H9 (cell line): ENCODE measurements at regions not wholly inside any gene's neighbourhood (a gene's known extent, or its start where the extent isn't known, plus 50 kb on each side); places are given as distances from the start of the nearest gene placed in this dataset.

Experiments used
- DNase-seq: peaks from one replicate; pipeline ENCODE4 v3.0.0-alpha.2; 2017
- H2AFZ ChIP-seq: one replicate; pipeline ENCODE4 v1.6.1; 2013; ENCODE audit warnings: mild to moderate bottlenecking, low read length, control low read depth, moderate library complexity
- H2AK5ac ChIP-seq: 2 replicates; pipeline ENCODE4 v1.6.1; 2013; ENCODE audit warnings: low read length, control low read depth, mixed read lengths; ENCODE audit not compliant: insufficient read length
- H2BK120ac ChIP-seq: one replicate; pipeline ENCODE4 v1.6.1; 2013; ENCODE audit warnings: low read depth, mild to moderate bottlenecking, low read length, control low read depth, inconsistent platforms; ENCODE audit not compliant: poor library complexity, severe bottlenecking
- H2BK12ac ChIP-seq: 2 replicates; pipeline ENCODE4 v1.6.1; 2013; ENCODE audit warnings: low read length, control low read depth, mixed read lengths, low read depth; ENCODE audit not compliant: insufficient read length
- H2BK15ac ChIP-seq: 2 replicates; pipeline ENCODE4 v1.6.1; 2013; ENCODE audit warnings: low read depth, low read length, control low read depth
- H2BK20ac ChIP-seq: one replicate; pipeline ENCODE4 v1.6.1; 2013; ENCODE audit warnings: low read depth, mild to moderate bottlenecking, low read length, control low read depth, inconsistent platforms; ENCODE audit not compliant: poor library complexity, severe bottlenecking
- H2BK5ac ChIP-seq: 2 replicates; pipeline ENCODE4 v1.6.1; 2013; ENCODE audit warnings: low read length, control low read depth, mixed read lengths; ENCODE audit not compliant: insufficient read length
- H3K14ac ChIP-seq: 2 replicates; pipeline ENCODE4 v1.6.1; 2013; ENCODE audit warnings: low read length, control low read depth; ENCODE audit not compliant: insufficient read depth
- H3K18ac ChIP-seq: 2 replicates; pipeline ENCODE4 v1.6.1; 2013; ENCODE audit warnings: low read depth, mild to moderate bottlenecking, mixed read lengths, low read length, control low read depth; ENCODE audit not compliant: insufficient read length
- H3K23ac ChIP-seq: 2 replicates; pipeline ENCODE4 v1.6.1; 2013; ENCODE audit warnings: low read length, control low read depth, mixed read lengths, low read depth; ENCODE audit not compliant: insufficient read length
- H3K23me2 ChIP-seq: 2 replicates; pipeline ENCODE4 v1.6.1; 2013; ENCODE audit warnings: low read depth, mild to moderate bottlenecking, mixed read lengths, low read length, control low read depth; ENCODE audit not compliant: insufficient read length, poor library complexity, severe bottlenecking
- H3K27ac ChIP-seq: 2 replicates; pipeline ENCODE4 v1.5.1; 2013; ENCODE audit warnings: low read length, control low read depth, mixed read lengths, low read depth; ENCODE audit not compliant: insufficient read length
- H3K27me3 ChIP-seq: 2 replicates; pipeline ENCODE4 v1.6.1; 2013; ENCODE audit warnings: low read length, control low read depth, inconsistent platforms; ENCODE audit not compliant: insufficient read depth
- H3K4ac ChIP-seq: 2 replicates; pipeline ENCODE4 v1.6.1; 2013; ENCODE audit warnings: low read depth, mild to moderate bottlenecking, control low read depth, inconsistent platforms, low read length, moderate library complexity
- H3K4me1 ChIP-seq: 2 replicates; pipeline ENCODE4 v1.6.1; 2013; ENCODE audit warnings: low read length, control low read depth, inconsistent platforms; ENCODE audit not compliant: insufficient read depth
- H3K4me2 ChIP-seq: 2 replicates; pipeline ENCODE4 v1.6.1; 2013; ENCODE audit warnings: low read length, control low read depth, mixed read lengths; ENCODE audit not compliant: insufficient read length, insufficient read depth
- H3K56ac ChIP-seq: 2 replicates; pipeline ENCODE4 v1.6.1; 2013; ENCODE audit warnings: low read depth, mild to moderate bottlenecking, mixed read lengths, low read length, control low read depth; ENCODE audit not compliant: insufficient read length
- H3K79me1 ChIP-seq: 2 replicates; pipeline ENCODE4 v1.6.1; 2013; ENCODE audit warnings: low read depth, mild to moderate bottlenecking, moderate library complexity, low read length, control low read depth, inconsistent platforms; ENCODE audit not compliant: insufficient read depth, poor library complexity, severe bottlenecking
- H3K79me2 ChIP-seq: 2 replicates; pipeline ENCODE4 v1.6.1; 2013; ENCODE audit warnings: low read length, control low read depth, inconsistent platforms; ENCODE audit not compliant: insufficient read depth
- H3K9ac ChIP-seq: 2 replicates; pipeline ENCODE4 v1.6.1; 2013; ENCODE audit warnings: low read length, control low read depth, mixed read lengths; ENCODE audit not compliant: insufficient read length; ENCODE audit errors: extremely low read depth
- H3K9me3 ChIP-seq: one replicate; pipeline ENCODE4 v1.6.1; 2013; ENCODE audit warnings: low read depth, low read length, inconsistent platforms; ENCODE audit not compliant: control insufficient read depth
- H3T11ph ChIP-seq: one replicate; pipeline ENCODE4 v1.6.1; 2013; ENCODE audit warnings: mild to moderate bottlenecking, low read length, control low read depth, inconsistent platforms
- H4K20me1 ChIP-seq: one replicate; pipeline ENCODE4 v1.6.1; 2013; ENCODE audit not compliant: control insufficient read depth, insufficient read length, insufficient read depth
- H4K5ac ChIP-seq: 2 replicates; pipeline ENCODE4 v1.6.1; 2013; ENCODE audit warnings: low read depth, mild to moderate bottlenecking, mixed read lengths, low read length, control low read depth; ENCODE audit not compliant: insufficient read length
- H4K8ac ChIP-seq: replicated peaks from 2 replicates; pipeline ENCODE4 v1.6.1; 2013; ENCODE audit warnings: low read length, control low read depth, mixed read lengths, low read depth; ENCODE audit not compliant: insufficient read length
- H4K91ac ChIP-seq: 2 replicates; pipeline ENCODE4 v1.6.1; 2013; ENCODE audit warnings: low read depth, mild to moderate bottlenecking, moderate library complexity, mixed read lengths, low read length, control low read depth; ENCODE audit not compliant: insufficient read length
- H3K27ac Mint-ChIP-seq, 3 experiments: 2 replicates in 2 of 3; 3 replicates in 1 of 3; pipeline ENCODE4 v1.8.0; 2020 to 2021; ENCODE audit warnings: mixed read lengths in 3 of 3, mild to moderate bottlenecking in 1 of 3, moderate library complexity in 1 of 3
- H3K27me3 Mint-ChIP-seq: 2 replicates; pipeline ENCODE4 v1.8.0; 2021; ENCODE audit warnings: low read depth, mild to moderate bottlenecking, moderate library complexity, mixed read lengths
- H3K36me3 Mint-ChIP-seq, 3 experiments: 2 replicates in 2 of 3; 3 replicates in 1 of 3; pipeline ENCODE4 v1.8.0; 2020 to 2021; ENCODE audit warnings: low read depth in 3 of 3, mixed read lengths in 3 of 3; ENCODE audit not compliant: insufficient read depth in 1 of 3
- H3K4me1 Mint-ChIP-seq, 2 experiments: 2 replicates each; pipeline ENCODE4 v1.8.0; 2020; ENCODE audit warnings: mixed read lengths in 2 of 2
- H3K4me3 Mint-ChIP-seq, 2 experiments: 2 replicates in 1 of 2; 3 replicates in 1 of 2; pipeline ENCODE4 v1.8.0; 2020 to 2021; ENCODE audit warnings: mild to moderate bottlenecking in 2 of 2, mixed read lengths in 2 of 2, moderate library complexity in 1 of 2
- H3K9me3 Mint-ChIP-seq, 2 experiments: 2 replicates in 1 of 2; 3 replicates in 1 of 2; pipeline ENCODE4 v1.8.0; 2020; ENCODE audit warnings: mild to moderate bottlenecking in 2 of 2, mixed read lengths in 2 of 2, moderate library complexity in 1 of 2
- WGBS: extraction: QIAGEN DNeasy Blood & Tissue Kit; methylation state at CpG from one replicate; pipeline ENCODE4 v1.1.7; 2013; ENCODE audit warnings: missing lambda C conversion rate, low lambda C conversion rate, mixed read lengths; ENCODE audit not compliant: insufficient read length; ENCODE audit errors: extremely low coverage; 5-methylcytosine and 5-hydroxymethylcytosine counted together
- TF ChIP-seq, protein P1 (sequence below): fragments of 200-600 bp; sonication (generic); conservative IDR thresholded peaks from 3 replicates; pipeline ENCODE4 v1.8.0; 2021; ENCODE audit warnings: antibody characterized with exemption, mild to moderate bottlenecking

DNA sequence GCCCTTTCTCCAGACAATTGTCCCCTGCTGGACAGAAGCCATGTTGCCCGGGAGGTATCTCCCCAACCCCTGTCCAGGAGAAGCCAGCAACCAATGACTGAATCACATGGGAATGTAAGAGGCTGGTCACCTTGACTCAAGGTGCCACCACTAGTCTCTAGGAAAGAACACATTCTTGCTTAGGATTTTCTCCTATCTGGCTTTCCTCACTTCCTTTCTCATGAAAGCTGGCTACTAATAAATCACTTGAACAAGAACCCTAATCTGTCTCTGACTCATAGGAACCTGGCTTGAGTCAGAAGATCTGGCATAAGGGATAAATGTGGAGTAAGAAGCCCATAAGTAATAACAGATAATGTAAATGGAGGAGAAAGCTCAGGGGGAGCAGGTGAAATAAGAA, 101.4 kb upstream of the C11orf87 start:
- Histone ChIP-seq H3K23me2 (no peaks in the 10 kb centered on the region), H4K8ac (no peak overlapping the region)
- 0 out of 7 replicates have a peak, but pooled peaks cover 0 to 2% (median 0%) of the 10 kb centered on the region in 3 experiments for H3K36me3 Mint-ChIP-seq

More for the DNA sequence above, 101.4 kb upstream of the C11orf87 start:
- H2AFZ ChIP-seq, result no peak overlapping the region
- no peak overlapping the region for H3K4ac ChIP-seq
- H3K4me2 ChIP-seq, result no peak overlapping the region
- no peaks in the 10 kb centered on the region for H3K79me2 ChIP-seq
- no peaks in the 10 kb centered on the region for H3K4me1 ChIP-seq
- H3K23ac ChIP-seq, result no peak overlapping the region
- no peak overlapping the region for H2BK120ac ChIP-seq
- Mint-ChIP-seq H3K27ac (no peak overlapping the region), H3K9me3 (no peaks in the 10 kb centered on the region; a peak in 2 of 5 replicates), H3K27me3 (no peaks in the 10 kb centered on the region), H3K4me3 (no peak overlapping the region), H3K4me1 (peaks cover 6% of the 10 kb centered on the region in 2 experiments; a peak in 3 of 4 replicates)
- H2BK12ac ChIP-seq, result no peak overlapping the region
- DNase-seq, result no peak
- no peak overlapping the region for H3K14ac ChIP-seq
- no peak overlapping the region for H3T11ph ChIP-seq
- no peak overlapping the region for H2BK15ac ChIP-seq
- no peaks in the 10 kb centered on the region for H3K9me3 ChIP-seq
- TF ChIP-seq, protein P1, sequence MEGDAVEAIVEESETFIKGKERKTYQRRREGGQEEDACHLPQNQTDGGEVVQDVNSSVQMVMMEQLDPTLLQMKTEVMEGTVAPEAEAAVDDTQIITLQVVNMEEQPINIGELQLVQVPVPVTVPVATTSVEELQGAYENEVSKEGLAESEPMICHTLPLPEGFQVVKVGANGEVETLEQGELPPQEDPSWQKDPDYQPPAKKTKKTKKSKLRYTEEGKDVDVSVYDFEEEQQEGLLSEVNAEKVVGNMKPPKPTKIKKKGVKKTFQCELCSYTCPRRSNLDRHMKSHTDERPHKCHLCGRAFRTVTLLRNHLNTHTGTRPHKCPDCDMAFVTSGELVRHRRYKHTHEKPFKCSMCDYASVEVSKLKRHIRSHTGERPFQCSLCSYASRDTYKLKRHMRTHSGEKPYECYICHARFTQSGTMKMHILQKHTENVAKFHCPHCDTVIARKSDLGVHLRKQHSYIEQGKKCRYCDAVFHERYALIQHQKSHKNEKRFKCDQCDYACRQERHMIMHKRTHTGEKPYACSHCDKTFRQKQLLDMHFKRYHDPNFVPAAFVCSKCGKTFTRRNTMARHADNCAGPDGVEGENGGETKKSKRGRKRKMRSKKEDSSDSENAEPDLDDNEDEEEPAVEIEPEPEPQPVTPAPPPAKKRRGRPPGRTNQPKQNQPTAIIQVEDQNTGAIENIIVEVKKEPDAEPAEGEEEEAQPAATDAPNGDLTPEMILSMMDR, result no peak
- WGBS, result no CpG with 5 or more reads among the region's 1 CpG
- no peak overlapping the region for H2AK5ac ChIP-seq
- no peak overlapping the region for H3K27ac ChIP-seq
- H4K5ac ChIP-seq, result no peak overlapping the region
- no peaks in the 10 kb centered on the region for H4K20me1 ChIP-seq
- H3K27me3 ChIP-seq, result no peaks in the 10 kb centered on the region
- no peak overlapping the region for H2BK5ac ChIP-seq
- no peaks in the 10 kb centered on the region for H3K79me1 ChIP-seq
- H3K56ac ChIP-seq, result no peak overlapping the region
- H4K91ac ChIP-seq, result no peak overlapping the region
- no peak overlapping the region for H3K9ac ChIP-seq
- no peak overlapping the region for H2BK20ac ChIP-seq
- H3K18ac ChIP-seq, result no peak overlapping the region
